Fibroblast of skin of abdomen (primary cell): ENCODE measurements at regions not wholly inside any gene's neighbourhood (a gene's known extent, or its start where the extent isn't known, plus 50 kb on each side); places are given as distances from the start of the nearest gene placed in this dataset.
"Not testable (repeated sequence)": the region's sequence is repeated elsewhere in the genome, so short reads cannot be mapped to it uniquely, and the experiment has no call there.

Source experiments
- DNase-seq: peaks from one replicate; pipeline ENCODE4 v3.0.0-alpha.2; 2013

- DNase-seq: not testable (repeated sequence)
These were observed 1093.1 kb upstream of the DEFB115 start for GRCh38 chr20:30164389-30164788.

DNA sequence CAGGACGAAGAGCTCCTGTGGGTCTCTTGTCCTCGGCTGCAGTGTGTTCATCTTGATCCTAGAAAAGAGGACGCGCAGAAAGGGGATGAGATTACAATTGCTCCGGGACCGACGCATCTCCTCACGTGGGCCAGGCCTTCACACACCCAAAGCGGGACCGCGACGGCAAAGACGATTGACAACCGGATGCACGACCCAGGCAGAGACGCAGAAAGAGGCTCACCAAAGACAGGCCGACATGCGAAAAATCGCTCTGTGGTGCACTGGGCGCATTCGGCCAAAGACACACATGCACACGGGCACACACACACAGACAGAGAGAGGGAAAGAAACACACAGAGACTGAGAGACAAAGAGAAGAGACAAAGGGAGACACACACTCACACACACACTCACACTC, 1089.9 kb upstream of the DEFB115 start:
- no peak for DNase-seq

GRCh38 chr20:30168025-30168799, 1089.3 kb upstream of the DEFB115 start:
- DNase-seq: no peak

GRCh38 chr20:30168800-30169138, 1088.7 kb upstream of the DEFB115 start:
- DNase-seq: no peak

- DNase-seq: no peak
These were observed 1081.8 kb upstream of the DEFB115 start for GRCh38 chr20:30175681-30176080.

GRCh38 chr20:30183124-30183523, 1074.3 kb upstream of the DEFB115 start:
- not testable (repeated sequence) for DNase-seq

- DNase-seq: not testable (repeated sequence)
These were observed 1065.7 kb upstream of the DEFB115 start for GRCh38 chr20:30191785-30192184.

- DNase-seq: not testable (repeated sequence)
These were observed 1023.0 kb upstream of the DEFB115 start for GRCh38 chr20:30234477-30234876.

DNA sequence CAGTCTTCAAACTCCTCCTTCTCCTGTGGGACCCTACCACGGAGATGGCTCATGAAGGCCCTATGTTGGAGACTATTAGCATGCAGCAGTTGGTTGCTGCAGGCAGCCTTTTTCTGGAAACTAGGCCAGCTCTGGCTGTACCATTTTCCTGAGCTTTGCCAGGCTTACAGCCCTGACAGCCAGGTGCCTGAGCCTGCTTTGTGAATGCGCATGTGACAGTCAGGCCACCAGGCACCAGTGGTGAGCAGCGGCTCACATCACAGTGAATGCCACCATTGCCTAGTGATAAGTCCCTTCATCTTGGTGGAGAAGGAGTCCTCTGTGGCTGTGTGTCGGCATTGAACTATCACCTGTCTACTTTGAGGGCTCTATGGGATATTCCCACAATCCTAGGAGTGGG, 982.4 kb upstream of the DEFB115 start:
- not testable (repeated sequence) for DNase-seq

DNA sequence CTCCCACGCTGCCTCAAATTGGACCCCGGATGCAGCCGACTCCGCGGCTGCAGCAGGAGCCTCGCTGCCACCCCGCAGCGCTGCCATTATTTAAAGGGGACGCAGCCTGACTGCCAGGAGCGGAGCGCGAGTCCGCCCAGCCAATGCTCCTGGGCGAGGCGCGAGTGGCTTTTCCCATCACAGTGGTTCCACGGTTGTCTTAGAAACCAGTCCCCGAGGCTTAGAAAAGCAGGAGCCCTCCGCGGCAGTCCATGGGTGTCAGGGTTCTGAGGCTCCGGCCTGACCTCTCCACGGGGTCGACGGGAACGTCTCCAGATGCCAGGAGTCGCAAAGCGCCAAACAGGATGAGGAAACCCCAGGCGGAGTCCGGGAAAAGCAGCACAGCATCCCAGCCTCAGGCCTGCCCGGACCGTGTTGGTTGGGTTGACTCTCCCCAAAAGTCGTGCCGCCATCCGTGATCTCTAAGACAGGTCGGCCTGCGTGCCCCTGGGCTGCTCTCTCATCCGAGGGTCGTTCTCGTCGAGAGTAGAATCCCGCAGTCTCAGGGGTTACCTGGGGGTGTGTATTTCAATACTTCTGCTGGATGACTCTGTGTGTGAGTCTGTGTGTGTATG, 975.8 kb upstream of the DEFB115 start:
- DNase-seq: no peak

DNA sequence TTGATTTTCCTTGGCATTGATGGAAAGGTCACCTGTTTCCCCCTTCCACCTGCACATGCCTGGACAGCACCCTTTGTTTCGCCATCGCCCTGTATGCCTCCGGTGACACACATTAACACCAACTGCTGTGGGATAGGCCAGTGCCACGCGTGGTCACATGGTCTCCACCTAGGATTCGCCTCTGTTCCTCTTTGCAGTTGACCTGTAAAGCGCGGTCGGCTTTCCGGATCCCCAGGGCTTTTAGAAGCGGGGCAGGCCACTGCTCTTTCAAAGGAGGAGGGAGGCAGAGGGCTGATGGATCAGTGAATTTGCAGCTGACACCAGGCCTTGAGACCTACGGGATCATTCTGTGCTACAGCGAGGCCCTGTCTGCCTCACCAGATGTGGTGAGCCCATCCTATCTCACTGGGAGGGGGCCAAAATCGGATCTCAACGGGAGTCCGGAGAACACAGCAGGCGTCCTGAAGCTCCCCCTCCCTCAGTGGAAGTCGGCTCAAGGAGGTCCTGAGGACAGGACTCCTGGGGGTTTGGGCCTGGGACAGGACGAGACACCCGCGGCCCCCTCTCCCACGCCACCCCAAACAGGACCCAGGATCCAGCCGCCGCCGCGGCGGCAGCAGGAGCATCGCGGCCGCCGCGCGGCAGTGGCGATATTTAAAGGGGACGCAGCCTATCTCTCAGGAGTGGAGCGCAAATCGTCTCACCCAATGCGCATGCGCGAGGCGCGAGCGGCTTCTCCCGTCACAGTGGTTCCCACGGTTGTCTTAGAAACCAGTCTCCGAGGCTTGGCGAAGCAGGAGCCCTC, 973.8 kb upstream of the DEFB115 start:
- DNase-seq: peak; percentile 72

- DNase-seq: no peak
These were observed 973.1 kb upstream of the DEFB115 start for GRCh38 chr20:30284281-30284905.

DNA sequence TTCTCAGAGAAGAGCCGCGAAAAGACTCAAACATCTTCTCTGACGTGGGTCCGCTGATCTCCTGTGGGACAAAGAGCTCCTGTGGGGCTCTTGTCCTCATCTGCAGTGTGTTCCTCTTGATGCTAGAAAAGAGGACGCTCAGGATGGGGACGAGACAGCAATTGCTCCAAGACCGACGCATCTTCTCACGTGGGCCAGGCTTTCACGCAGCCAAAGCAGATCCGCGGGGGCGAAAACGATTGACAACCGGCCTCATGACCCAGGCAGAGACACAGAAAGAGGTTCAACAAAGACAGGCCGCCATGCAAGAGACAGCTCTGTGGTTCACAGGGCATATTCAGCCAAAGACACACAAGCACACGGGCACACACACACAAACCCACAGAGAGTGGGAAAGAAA, 971.8 kb upstream of the DEFB115 start:
- DNase-seq: no peak

GRCh38 chr20:30286157-30286556, 971.3 kb upstream of the DEFB115 start:
- DNase-seq: no peak

- DNase-seq: not testable (repeated sequence)
These were observed 970.0 kb upstream of the DEFB115 start for GRCh38 chr20:30287459-30287858.

DNA sequence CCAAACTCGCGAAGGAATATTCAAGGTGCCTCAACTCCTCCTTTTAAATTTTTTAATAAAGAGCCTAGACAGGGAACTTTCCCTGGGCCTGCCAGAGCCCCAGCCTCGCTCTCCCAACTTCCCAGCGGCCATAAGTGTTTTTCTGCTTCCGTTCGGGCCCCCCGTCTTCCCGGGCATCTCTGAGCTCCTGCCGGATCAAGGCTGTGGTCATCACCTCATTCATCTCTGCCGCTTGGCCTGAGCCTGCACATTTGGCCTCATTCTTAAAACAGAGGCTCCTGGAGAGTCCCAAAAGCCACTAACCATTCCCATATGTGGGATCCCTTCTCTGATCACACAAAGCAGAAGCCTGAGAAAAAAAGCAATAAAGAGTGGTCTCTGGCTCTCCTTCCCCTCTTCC, 969.1 kb upstream of the DEFB115 start:
- DNase-seq: peak; percentile 38

- peak; percentile 15 for DNase-seq
These were observed 968.4 kb upstream of the DEFB115 start for GRCh38 chr20:30289049-30289448.

DNA sequence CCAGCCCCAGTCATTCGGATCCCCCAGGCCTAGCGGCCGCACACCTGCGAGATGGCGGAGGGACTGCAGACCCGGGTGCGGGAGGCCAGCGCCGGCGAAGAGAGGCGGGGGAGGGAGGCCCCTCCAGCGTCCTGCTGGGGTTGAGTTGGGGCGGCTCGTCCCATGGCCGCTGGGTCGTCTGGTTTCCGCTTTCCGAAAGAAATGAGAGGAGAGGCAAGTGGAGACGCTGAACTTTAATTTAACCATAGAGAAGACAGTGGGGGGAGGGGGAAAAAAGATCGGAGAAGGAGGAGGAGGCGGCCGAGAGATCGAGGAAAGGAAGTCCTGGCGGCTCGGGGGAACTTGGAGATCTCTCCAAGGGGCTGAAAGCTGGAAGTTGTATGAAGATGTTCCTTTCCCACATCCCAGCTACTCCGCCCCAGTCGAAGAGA, 967.7 kb upstream of the DEFB115 start:
- DNase-seq: not testable (repeated sequence)

GRCh38 chr20:30290361-30291063, 967.0 kb upstream of the DEFB115 start:
- DNase-seq: peak; percentile 42

- not testable (repeated sequence) for DNase-seq
These were observed 966.4 kb upstream of the DEFB115 start for GRCh38 chr20:30291064-30291379.

DNA sequence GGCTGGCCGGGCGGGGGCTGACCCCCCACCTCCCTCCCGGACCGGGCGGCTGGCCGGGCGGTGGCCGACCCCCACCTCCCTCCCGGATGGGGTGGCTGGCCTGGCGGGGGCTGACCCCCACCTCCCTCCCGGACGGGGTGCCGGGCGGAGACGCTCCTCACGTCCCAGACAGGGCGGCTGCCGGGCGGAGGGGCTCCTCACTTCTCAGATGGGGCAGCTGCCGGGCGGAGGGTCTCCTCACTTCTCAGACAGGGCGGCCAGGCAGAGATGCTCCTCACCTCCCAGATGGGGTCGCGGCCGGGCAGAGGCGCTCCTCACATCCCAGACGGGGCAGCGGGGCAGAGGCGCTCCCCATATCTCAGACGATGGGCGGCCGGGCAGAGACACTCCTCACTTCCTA, 965.8 kb upstream of the DEFB115 start:
- DNase-seq: not testable (repeated sequence)

- DNase-seq: not testable (repeated sequence)
These were observed 962.1 kb upstream of the DEFB115 start for GRCh38 chr20:30295396-30295795.
